NCI-H1436 treated with DMSO at 0.1 percent for 48 hours (cell line): ENCODE measurements at regions not wholly inside any gene's neighbourhood (a gene's known extent, or its start where the extent isn't known, plus 50 kb on each side); places are given as distances from the start of the nearest gene placed in this dataset.

ENCODE experiments used
- DNase-seq: peaks from one replicate; lab custom pipeline; 2025; lab: John Stamatoyannopoulos, UW

GRCh38 chr12:126776026-126776655 lies 1490.8 kb upstream of the TMEM132C start:
- DNase-seq = no peak

- DNase-seq = no peak
Observed at GRCh38 chr12:126780343-126780742, 1486.6 kb upstream of the TMEM132C start.

GRCh38 chr12:126781593-126781992 lies 1485.4 kb upstream of the TMEM132C start:
- DNase-seq = no peak

GRCh38 chr12:126782083-126782482 lies 1484.9 kb upstream of the TMEM132C start:
- DNase-seq = no peak

DNA sequence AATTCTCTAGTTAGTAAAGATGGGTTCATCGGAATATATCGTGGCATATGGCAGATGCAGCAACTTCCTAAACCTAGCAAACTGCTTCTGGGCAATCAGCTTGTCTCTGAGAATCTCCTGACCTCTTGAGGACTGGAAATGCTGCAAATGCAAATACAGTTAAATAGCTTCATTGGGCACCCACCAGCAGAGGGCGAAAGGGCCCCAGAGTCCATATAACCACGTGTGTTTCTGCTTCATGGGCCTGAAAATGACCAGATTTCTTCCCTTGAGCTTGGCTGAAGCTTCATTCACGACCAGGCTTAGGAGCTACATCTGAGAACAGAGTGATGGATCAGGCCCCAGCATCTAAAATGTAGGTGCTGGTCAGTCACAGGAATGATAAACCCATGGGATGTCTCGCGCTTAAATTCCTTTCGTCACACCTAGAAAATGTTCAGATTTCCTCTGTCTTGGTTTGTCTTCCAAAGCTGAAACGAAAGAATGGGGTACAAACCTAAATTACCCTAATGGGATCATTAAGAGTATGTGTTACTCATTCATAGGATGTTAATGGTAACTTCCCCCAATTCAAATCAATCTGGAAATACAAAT lies 1482.5 kb upstream of the TMEM132C start:
- DNase-seq = no peak

GRCh38 chr12:126789963-126790362 lies 1477.0 kb upstream of the TMEM132C start:
- DNase-seq = no peak

DNA sequence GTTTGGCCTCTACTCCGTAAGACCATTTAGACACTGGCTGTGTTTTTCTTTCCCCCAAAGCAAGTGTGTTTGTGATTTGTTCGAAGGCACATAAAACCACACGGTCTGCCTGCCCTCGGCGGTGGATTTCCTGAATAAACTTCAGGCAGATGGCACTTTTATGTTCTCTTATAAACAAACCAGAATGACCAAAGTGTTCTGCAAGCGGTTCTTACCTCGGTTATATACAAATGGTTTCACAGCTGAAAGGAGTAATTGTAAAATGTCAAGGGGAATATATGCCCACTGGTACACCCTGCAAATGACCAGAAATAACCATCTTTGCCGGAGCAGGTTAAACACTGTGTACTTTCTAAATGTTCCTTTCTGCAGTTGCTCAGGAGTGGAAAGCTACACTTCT lies 1475.8 kb upstream of the TMEM132C start:
- DNase-seq = no peak

DNA sequence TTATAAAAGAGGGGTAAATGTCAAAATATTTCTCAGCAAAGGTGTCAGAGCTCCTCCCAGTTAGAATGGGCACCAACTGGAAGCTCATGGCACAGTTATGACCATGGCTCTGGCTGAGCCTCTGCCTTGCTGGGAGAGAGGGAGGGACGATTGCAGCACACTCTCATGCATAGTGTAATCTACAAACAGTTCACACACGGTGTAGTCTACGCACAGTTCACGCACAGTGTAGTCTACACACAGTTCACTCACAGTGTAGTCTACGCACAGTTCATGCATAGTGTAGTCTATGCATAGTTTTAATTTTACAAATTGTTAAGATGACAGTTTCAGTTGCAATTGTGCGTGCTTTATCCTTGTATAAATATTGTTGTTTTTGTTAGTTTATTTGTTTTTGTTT lies 1474.6 kb upstream of the TMEM132C start:
- no peak for DNase-seq

GRCh38 chr12:126797525-126797924 lies 1469.4 kb upstream of the TMEM132C start:
- no peak for DNase-seq

DNA sequence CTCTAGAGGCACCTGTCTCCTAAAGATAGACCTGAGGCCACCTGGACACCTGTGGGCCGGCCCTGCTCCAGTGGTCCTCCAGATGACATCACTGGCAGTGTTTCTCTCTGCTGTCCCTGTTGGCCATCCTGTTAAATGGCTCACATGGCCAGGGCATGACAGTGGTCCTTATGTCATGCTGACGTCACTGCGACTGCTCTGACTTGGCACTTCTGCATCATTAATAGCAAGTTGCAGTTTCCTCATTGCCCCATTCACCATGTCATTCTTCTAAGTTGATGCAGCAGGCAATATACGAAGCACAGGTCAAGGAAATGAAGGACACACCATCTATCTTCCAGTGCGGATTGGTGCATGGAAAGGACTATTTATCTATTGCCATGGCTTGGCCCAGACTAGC lies 1468.5 kb upstream of the TMEM132C start:
- DNase-seq = no peak

GRCh38 chr12:126807312-126807865 lies 1459.6 kb upstream of the TMEM132C start:
- DNase-seq = no peak

DNA sequence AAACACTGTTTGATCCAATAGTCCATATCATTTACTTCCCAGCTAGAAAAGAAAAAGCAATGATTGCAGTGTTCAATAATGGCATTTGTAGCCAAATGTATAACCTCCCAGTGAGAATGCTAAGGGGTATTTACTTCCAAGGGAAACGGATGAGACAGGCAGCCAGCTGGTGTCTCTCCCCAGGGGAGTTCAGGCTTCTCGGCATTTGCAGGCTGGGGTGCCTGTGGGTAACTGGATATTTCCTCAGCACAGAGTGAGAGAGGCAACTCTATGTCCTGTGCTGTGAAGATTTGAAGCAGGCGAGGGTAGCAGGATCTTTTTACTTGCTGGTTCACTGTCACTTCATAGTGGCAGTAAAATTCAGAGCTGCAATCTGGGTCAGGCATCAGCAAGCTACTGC lies 1455.6 kb upstream of the TMEM132C start:
- DNase-seq = no peak

GRCh38 chr12:126819554-126819953 lies 1447.4 kb upstream of the TMEM132C start:
- no peak for DNase-seq

- DNase-seq = no peak
Observed at GRCh38 chr12:126830778-126831680, 1435.9 kb upstream of the TMEM132C start.

DNA sequence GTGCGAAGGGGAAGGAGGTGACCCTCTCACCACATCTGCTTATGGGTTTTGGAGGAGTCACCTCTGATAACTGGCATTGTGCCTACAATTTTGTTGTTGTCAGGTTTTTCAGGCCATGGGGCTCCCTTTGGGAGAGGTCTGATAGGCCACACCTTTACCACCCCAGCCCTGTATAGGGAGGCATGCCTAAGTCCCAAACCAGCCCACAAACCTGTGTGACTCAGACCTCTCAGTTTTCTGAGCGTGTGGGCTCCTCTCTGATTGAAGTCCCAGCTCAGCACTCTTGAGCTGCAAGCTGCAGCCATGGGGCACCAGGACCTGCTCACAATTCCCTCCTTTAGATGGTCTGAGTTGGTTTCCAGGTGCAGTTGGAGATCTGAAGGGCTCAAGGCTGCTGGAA lies 1429.3 kb upstream of the TMEM132C start:
- no peak for DNase-seq

- no peak for DNase-seq
Observed at GRCh38 chr12:126843915-126844669, 1422.9 kb upstream of the TMEM132C start.

DNA sequence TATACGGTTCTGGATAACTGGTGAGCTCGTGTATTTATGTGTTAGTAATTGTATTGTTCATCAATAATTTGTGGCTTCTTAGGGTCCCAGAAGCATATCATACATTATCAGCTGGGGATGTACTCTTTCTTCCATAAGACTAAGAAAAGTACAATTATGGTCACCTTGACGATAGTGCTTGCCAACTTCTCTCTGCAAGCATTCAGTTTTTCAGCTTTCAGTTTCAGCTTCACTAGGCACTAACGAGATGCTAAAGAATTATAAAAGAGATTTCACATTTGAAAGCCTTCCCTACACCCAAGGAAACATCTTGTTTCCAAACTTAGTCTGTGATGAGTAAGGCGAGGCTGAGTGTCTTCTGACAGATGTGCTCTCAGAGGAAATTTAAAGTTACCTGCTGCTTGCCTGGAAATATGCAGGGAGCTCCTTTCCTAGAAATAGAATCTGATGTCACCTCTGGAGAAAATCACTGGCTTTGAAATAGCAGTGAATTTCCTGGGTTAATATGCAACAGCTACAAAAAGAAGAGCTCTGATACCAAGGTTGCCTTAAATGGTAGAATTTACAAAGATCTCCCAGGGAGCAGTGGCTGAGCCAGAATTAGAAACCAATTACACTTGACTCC lies 1419.9 kb upstream of the TMEM132C start:
- DNase-seq = no peak

DNA sequence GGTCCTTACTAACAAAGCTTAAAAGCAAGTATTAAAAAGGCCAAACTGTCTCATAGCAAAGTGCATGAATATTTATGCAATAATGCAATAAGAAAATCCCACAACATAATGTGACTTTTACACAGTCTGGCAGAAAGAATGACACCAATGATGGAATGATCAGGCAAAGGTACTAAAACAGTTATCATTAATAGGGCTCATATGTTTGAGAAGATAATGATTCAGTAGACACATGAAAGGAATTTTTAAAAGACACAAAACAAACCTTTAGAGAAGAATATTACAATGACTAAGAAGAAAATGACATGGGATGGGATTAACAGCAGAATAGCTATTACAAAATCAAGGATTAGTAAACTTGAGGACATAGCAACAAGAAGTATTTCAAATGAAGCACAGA lies 1411.2 kb upstream of the TMEM132C start:
- no peak for DNase-seq

GRCh38 chr12:126856958-126857357 lies 1410.0 kb upstream of the TMEM132C start:
- DNase-seq = no peak

GRCh38 chr12:126858560-126858959 lies 1408.4 kb upstream of the TMEM132C start:
- no peak for DNase-seq

DNA sequence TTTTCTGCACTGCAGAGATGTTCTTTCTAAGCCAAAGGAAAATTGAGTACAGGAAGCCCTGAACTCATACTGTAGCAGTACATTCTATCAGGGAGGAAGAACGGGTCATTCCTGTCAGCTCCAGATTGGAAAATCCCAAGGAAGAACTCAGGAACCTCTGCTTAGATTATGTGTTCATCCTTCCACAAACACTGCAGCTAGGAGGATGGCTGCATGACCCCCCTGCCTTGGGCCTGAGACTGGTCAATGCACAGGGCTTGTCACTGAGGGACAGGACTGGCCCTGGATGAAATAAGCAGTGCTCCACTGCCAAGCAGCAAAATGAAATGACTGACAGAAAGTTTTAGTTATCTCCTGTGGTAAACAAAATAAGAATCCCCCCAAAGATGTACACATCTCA lies 1406.8 kb upstream of the TMEM132C start:
- DNase-seq = no peak

- DNase-seq = no peak
Observed at GRCh38 chr12:126862500-126862899, 1404.5 kb upstream of the TMEM132C start.
